ENCODE measurements at regions not wholly inside any gene's neighbourhood (a gene's known extent, or its start where the extent isn't known, plus 50 kb on each side); places are given as distances from the start of the nearest gene placed in this dataset.

GRCh38 chr12:115443351-115443938, 759.5 kb upstream of the TBX3 start:
- Histone ChIP-seq H3K23ac (ENCODE audit: insufficient read length) (no peak overlapping the region), H3K9ac (replicated peaks in 1 of 4; ENCODE audit: extremely low read depth in 1 of 4, low read depth in 3 of 4, low read length in 3 of 4) (no peak overlapping the region), H3K79me1 (ENCODE audit: low read depth, low read length) (no peaks in the 10 kb centered on the region), H3K27me3 (replicated peaks in 1 of 4; ENCODE audit: control insufficient read depth in 3 of 4, extremely low read depth in 1 of 4, insufficient read depth in 3 of 4, low read length in 3 of 4) (no peaks in the 10 kb centered on the region), H2BK12ac (ENCODE audit: low read depth, low read length) (no peak overlapping the region), H3K18ac (ENCODE audit: extremely low read depth, low read length) (no peak overlapping the region), H3K36me3 (ENCODE audit: control insufficient read depth in 2 of 4, insufficient read depth in 4 of 4, low read length in 3 of 4) (no peaks in the 10 kb centered on the region), H3K4ac (replicated peaks; ENCODE audit: insufficient read length, low read depth, low read length) (no peak overlapping the region), H2BK20ac (ENCODE audit: low read length) (no peak overlapping the region), H3K4me3 (ENCODE audit: extremely low read depth in 1 of 4, insufficient read depth in 2 of 4, low read depth in 3 of 4, low read length in 4 of 4) (no peak overlapping the region), H3K9me3 (ENCODE audit: insufficient read depth in 2 of 2, low read depth in 1 of 2, low read length in 1 of 2) (no peaks in the 10 kb centered on the region), H3K4me1 (replicated peaks in 1 of 4; ENCODE audit: control insufficient read depth in 3 of 4, insufficient read depth in 4 of 4, low read length in 3 of 4) (no peaks in the 10 kb centered on the region), H2BK5ac (ENCODE audit: low read depth, low read length) (no peak overlapping the region), H3K23me2 (ENCODE audit: low read depth, low read length) (no peaks in the 10 kb centered on the region), H2AFZ (ENCODE audit: low read length) (no peak overlapping the region), H2BK120ac (replicated peaks; ENCODE audit: low read depth, low read length) (no peak overlapping the region), H4K91ac (replicated peaks; ENCODE audit: insufficient read length, low read length) (no peak overlapping the region), H2BK15ac (ENCODE audit: low read length) (no peak overlapping the region), H4K20me1 (replicated peaks in 1 of 2; ENCODE audit: control insufficient read depth in 1 of 2, insufficient read depth in 2 of 2, low read length in 2 of 2) (no peaks in the 10 kb centered on the region), H3K4me2 (ENCODE audit: insufficient read depth in 1 of 2, low read depth in 2 of 2, low read length in 2 of 2) (no peak overlapping the region), H4K5ac (ENCODE audit: insufficient read length, low read depth, low read length) (no peak overlapping the region), H4K8ac (ENCODE audit: extremely low read depth, insufficient read depth, low read length) (no peak overlapping the region), H3K79me2 (ENCODE audit: control insufficient read depth in 1 of 2, insufficient read depth in 2 of 2, low read length in 2 of 2) (no peaks in the 10 kb centered on the region), H3K14ac (ENCODE audit: insufficient read length) (no peak overlapping the region), H2AK5ac (ENCODE audit: low read depth, low read length) (no peak overlapping the region), H3K27ac (ENCODE audit: low read depth, low read length) (no peak overlapping the region), H3K56ac (replicated peaks; ENCODE audit: insufficient read length, low read depth, low read length) (no peak overlapping the region)
- DNase-seq (ENCODE audit: low read depth in 1 of 2, low spot score in 2 of 2) (no peak), FAIRE-seq (no peak)
- POLR2A ChIA-PET (ENCODE audit: partially characterized antibody), result no interaction called here
- CTCF ChIA-PET (ENCODE audit: partially characterized antibody), result interaction anchor here (1.3 kb wide), 1 partner anchor 20 kb away, joined by 4 read pairs; no protein-coding TSS in a partner anchor
- 95% methylated on average over 4 of the region's 4 CpGs; no CpG with 5 or more reads in 1 of the 2 experiments for WGBS, 2 experiments (ENCODE audit: extremely low coverage in 1 of 2, insufficient coverage in 1 of 2, insufficient read length in 1 of 2, insufficient replicate concordance in 2 of 2, low coverage in 1 of 2, low lambda C conversion rate in 2 of 2, missing lambda C conversion rate in 1 of 2)
- TF ChIP-seq ZNF274 (IDR thresholded peaks at IDR 0.05; ENCODE audit: borderline replicate concordance, extremely low read depth, low read length) (no peak), CHD2 (IDR thresholded peaks at IDR 0.05; ENCODE audit: low read length) (no peak), SAP30 (IDR thresholded peaks at IDR 0.05; ENCODE audit: insufficient read depth, insufficient replicate concordance, low read length) (no peak), CREB1 (IDR thresholded peaks at IDR 0.05) (no peak), YY1 (IDR thresholded peaks at IDR 0.05; ENCODE audit: low read depth, low read length) (no peak), RFX5 (IDR thresholded peaks at IDR 0.05; ENCODE audit: borderline replicate concordance, low read depth, low read length) (no peak), CEBPB (IDR thresholded peaks at IDR 0.05; ENCODE audit: low read depth, low read length) (no peak), KDM4A (IDR thresholded peaks at IDR 0.05; ENCODE audit: low read depth, low read length, severe bottlenecking) (no peak), BACH1 (IDR thresholded peaks at IDR 0.05; ENCODE audit: low read length) (no peak), JUN (IDR thresholded peaks at IDR 0.05; ENCODE audit: low read depth, low read length) (no peak), SRF (IDR thresholded peaks at IDR 0.05; ENCODE audit: low read depth, low read length) (no peak), CTBP2 (IDR thresholded peaks at IDR 0.05; ENCODE audit: borderline replicate concordance, insufficient read depth, insufficient read length, low read length) (no peak), RBBP5 (IDR thresholded peaks at IDR 0.05; ENCODE audit: borderline replicate concordance, low read depth, low read length) (no peak), PHF8 (conservative IDR thresholded peaks at IDR 0.05; ENCODE audit: low read depth, low read length) (no peak), POLR2A (IDR thresholded peaks at IDR 0.05; ENCODE audit: control extremely low read depth in 1 of 2, low read depth in 2 of 2, low read length in 2 of 2) (no peak)

All from H1 (cell line).